ENCODE measurements at regions not wholly inside any gene's neighbourhood (a gene's known extent, or its start where the extent isn't known, plus 50 kb on each side); places are given as distances from the start of the nearest gene placed in this dataset.

- no peak for TF ChIP-seq EZH2phosphoT487 (conservative IDR thresholded peaks at IDR 0.05; ENCODE audit: low read length)
- TF ChIP-seq, protein P1, sequence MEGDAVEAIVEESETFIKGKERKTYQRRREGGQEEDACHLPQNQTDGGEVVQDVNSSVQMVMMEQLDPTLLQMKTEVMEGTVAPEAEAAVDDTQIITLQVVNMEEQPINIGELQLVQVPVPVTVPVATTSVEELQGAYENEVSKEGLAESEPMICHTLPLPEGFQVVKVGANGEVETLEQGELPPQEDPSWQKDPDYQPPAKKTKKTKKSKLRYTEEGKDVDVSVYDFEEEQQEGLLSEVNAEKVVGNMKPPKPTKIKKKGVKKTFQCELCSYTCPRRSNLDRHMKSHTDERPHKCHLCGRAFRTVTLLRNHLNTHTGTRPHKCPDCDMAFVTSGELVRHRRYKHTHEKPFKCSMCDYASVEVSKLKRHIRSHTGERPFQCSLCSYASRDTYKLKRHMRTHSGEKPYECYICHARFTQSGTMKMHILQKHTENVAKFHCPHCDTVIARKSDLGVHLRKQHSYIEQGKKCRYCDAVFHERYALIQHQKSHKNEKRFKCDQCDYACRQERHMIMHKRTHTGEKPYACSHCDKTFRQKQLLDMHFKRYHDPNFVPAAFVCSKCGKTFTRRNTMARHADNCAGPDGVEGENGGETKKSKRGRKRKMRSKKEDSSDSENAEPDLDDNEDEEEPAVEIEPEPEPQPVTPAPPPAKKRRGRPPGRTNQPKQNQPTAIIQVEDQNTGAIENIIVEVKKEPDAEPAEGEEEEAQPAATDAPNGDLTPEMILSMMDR (IDR thresholded peaks at IDR 0.05; ENCODE audit: insufficient read depth, low read length, poor library complexity, severe bottlenecking) = no peak
- H3K79me2 ChIP-seq (ENCODE audit: insufficient read depth, low read length) = no peaks in the 10 kb centered on the region
- no peaks in the 10 kb centered on the region for H3F3A ChIP-seq (ENCODE audit: insufficient read depth)
- H3K9ac ChIP-seq (ENCODE audit: low read length) = no peak overlapping the region
- no peaks in the 10 kb centered on the region for H3K36me3 ChIP-seq (ENCODE audit: low read length)
- H3K27me3 ChIP-seq (ENCODE audit: low read length) = no peaks in the 10 kb centered on the region
- H3K4me2 ChIP-seq (ENCODE audit: low read depth, low read length, poor library complexity, severe bottlenecking) = no peak overlapping the region
- no peaks in the 10 kb centered on the region for H4K20me1 ChIP-seq (ENCODE audit: low read depth, low read length)
- no peak overlapping the region for H3K27ac ChIP-seq (ENCODE audit: low read depth, low read length)
- no peak overlapping the region for H2AFZ ChIP-seq (ENCODE audit: low read depth, low read length, severe bottlenecking)
- no peak overlapping the region for H3K4me3 ChIP-seq (ENCODE audit: insufficient read depth, low read length, poor library complexity, severe bottlenecking)
- H3K9me2 ChIP-seq (replicated peaks; ENCODE audit: insufficient read depth, low read length) = no peaks in the 10 kb centered on the region; the same call in 1 of the 2 replicates
- H3K9me3 ChIP-seq (ENCODE audit: insufficient read depth, low read length) = no peaks in the 10 kb centered on the region
These were observed 84.1 kb upstream of the SPRED1 start for GRCh38 chr15:38168467-38169070.

DNA sequence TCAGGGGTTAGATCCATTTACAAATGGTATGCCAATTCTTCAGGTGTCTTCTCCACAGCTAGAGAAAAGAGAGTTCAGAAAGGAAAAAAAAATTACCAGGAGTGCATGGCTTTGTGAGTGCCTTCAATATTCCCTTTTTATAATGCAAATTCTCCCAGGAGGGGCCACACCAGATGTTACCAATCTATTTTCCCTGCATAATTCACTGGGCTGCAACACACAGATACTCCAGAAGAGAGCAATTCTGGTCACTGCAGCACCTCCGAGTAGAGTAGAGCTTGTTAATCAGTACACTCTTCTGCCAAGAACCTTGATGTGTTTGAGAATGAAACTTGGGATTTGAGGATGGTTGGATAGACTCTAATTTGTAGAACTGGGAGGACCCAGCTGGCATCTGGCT lies 80.7 kb upstream of the SPRED1 start:
- Histone ChIP-seq H2AFZ (ENCODE audit: low read depth, low read length, severe bottlenecking) (no peak overlapping the region), H3K27ac (ENCODE audit: low read depth, low read length) (no peak overlapping the region)

DNA sequence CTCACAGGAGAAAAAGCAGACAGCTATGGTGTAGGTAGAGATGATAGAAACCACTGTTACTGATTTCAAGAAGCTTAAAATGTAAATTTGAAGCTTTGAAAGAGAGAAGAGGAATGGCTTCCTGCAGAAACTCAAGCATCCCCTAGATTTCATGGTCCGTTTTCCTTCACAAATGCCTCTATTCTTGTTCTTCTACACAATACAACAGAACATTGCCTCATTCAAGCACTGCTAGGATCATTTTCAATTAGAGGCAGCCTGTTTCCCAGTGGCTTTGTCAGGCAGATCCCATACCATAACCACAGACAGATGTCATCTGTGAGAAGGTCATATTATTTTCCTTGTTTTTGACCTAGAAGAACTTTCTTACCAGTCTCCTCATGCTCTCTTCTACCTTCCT lies 77.9 kb upstream of the SPRED1 start:
- Histone ChIP-seq H3K9me3 (ENCODE audit: insufficient read depth, low read length) (no peaks in the 10 kb centered on the region), H3K79me2 (ENCODE audit: insufficient read depth, low read length) (no peaks in the 10 kb centered on the region), H4K20me1 (ENCODE audit: low read depth, low read length) (no peaks in the 10 kb centered on the region), H3K27me3 (ENCODE audit: low read length) (no peaks in the 10 kb centered on the region), H3K4me3 (ENCODE audit: insufficient read depth, low read length, poor library complexity, severe bottlenecking) (no peak overlapping the region), H2AFZ (ENCODE audit: low read depth, low read length, severe bottlenecking) (no peak overlapping the region), H3K36me3 (ENCODE audit: low read length) (no peaks in the 10 kb centered on the region), H3K9me2 (replicated peaks; ENCODE audit: insufficient read depth, low read length) (no peaks in the 10 kb centered on the region), H3K27ac (ENCODE audit: low read depth, low read length) (no peak overlapping the region), H3K4me2 (ENCODE audit: low read depth, low read length, poor library complexity, severe bottlenecking) (no peak overlapping the region), H3F3A (ENCODE audit: insufficient read depth) (no peaks in the 10 kb centered on the region), H3K9ac (ENCODE audit: low read length) (no peak overlapping the region)
- no peak for TF ChIP-seq EZH2phosphoT487 (conservative IDR thresholded peaks at IDR 0.05; ENCODE audit: low read length)
- TF ChIP-seq, protein P1 (IDR thresholded peaks at IDR 0.05; ENCODE audit: insufficient read depth, low read length, poor library complexity, severe bottlenecking) = no peak

More for the DNA sequence above, 80.7 kb upstream of the SPRED1 start:
- no peaks in the 10 kb centered on the region for H4K20me1 ChIP-seq (ENCODE audit: low read depth, low read length)
- H3K9me3 ChIP-seq (ENCODE audit: insufficient read depth, low read length) = no peaks in the 10 kb centered on the region
- no peaks in the 10 kb centered on the region for H3K79me2 ChIP-seq (ENCODE audit: insufficient read depth, low read length)
- H3F3A ChIP-seq (ENCODE audit: insufficient read depth) = no peaks in the 10 kb centered on the region
- H3K9ac ChIP-seq (ENCODE audit: low read length) = no peak overlapping the region
- H3K27me3 ChIP-seq (ENCODE audit: low read length) = no peaks in the 10 kb centered on the region
- no peaks in the 10 kb centered on the region for H3K36me3 ChIP-seq (ENCODE audit: low read length)
- TF ChIP-seq EZH2phosphoT487 (conservative IDR thresholded peaks at IDR 0.05; ENCODE audit: low read length) = no peak
- TF ChIP-seq, protein P1 (IDR thresholded peaks at IDR 0.05; ENCODE audit: insufficient read depth, low read length, poor library complexity, severe bottlenecking) = no peak
- no peaks in the 10 kb centered on the region; the same call in 1 of the 2 replicates for H3K9me2 ChIP-seq (replicated peaks; ENCODE audit: insufficient read depth, low read length)
- H3K4me2 ChIP-seq (ENCODE audit: low read depth, low read length, poor library complexity, severe bottlenecking) = no peak overlapping the region
- H3K4me3 ChIP-seq (ENCODE audit: insufficient read depth, low read length, poor library complexity, severe bottlenecking) = no peak overlapping the region
